PC-3 (cell line): ENCODE measurements at regions not wholly inside any gene's neighbourhood (a gene's known extent, or its start where the extent isn't known, plus 50 kb on each side); places are given as distances from the start of the nearest gene placed in this dataset.
"Not testable (repeated sequence)": the region's sequence is repeated elsewhere in the genome, so short reads cannot be mapped to it uniquely, and the experiment has no call there.

Experiments
- ATAC-seq: fragments of 200-7000 bp; cut with Tn5 transposase; 2 replicates; pipeline ENCODE4 v1.9.1; 2020; ENCODE audit warnings: mild to moderate bottlenecking, moderate library complexity
- BruUV-seq: library from RNA; stranded (reverse); fragments of 400-500 nt; replicated peaks from 2 replicates; lab custom pipeline; 2021; lab: Mats Ljungman, UMichigan
- CTCF ChIA-PET: fragments of 300-600 bp; sonication (Branson Sonifier 250); formaldehyde crosslinking; loops from one replicate; lab custom pipeline; 2022; ENCODE audit warnings: antibody characterized with exemption; lab: Charles Lee
- POLR2A ChIA-PET: fragments of 300-600 bp; sonication (Branson Sonifier 250); formaldehyde crosslinking; loops from one replicate; lab custom pipeline; 2022; ENCODE audit warnings: antibody characterized with exemption; ENCODE audit not compliant: unreplicated experiment; lab: Charles Lee
- DNase-seq: peaks from one replicate; pipeline ENCODE4 v3.0.0-alpha.2; 2015
- H2AFZ ChIP-seq: fragments of 300-600 bp; sonication (generic); 2 replicates; pipeline ENCODE4 v1.6.0; 2016; ENCODE audit warnings: antibody characterized with exemption, low read length
- H3F3A ChIP-seq: fragments of 300-600 bp; sonication (generic); one replicate; pipeline ENCODE4 v1.6.0; 2017; ENCODE audit warnings: antibody characterized with exemption, low read length, control low read depth, mild to moderate bottlenecking; ENCODE audit not compliant: unreplicated experiment
- H3K27ac ChIP-seq: fragments of 300-600 bp; sonication (generic); 2 replicates; pipeline ENCODE4 v1.5.1; 2016; ENCODE audit warnings: mild to moderate bottlenecking, low read length
- H3K27me3 ChIP-seq: fragments of 300-600 bp; sonication (generic); 2 replicates; pipeline ENCODE4 v1.6.1; 2016; ENCODE audit warnings: low read length, mixed read lengths
- H3K36me3 ChIP-seq: fragments of 300-600 bp; sonication (generic); 2 replicates; pipeline ENCODE4 v1.6.1; 2016; ENCODE audit warnings: low read depth, mixed run types, low read length, mixed read lengths
- H3K4me1 ChIP-seq: fragments of 300-600 bp; sonication (generic); 2 replicates; pipeline ENCODE4 v1.5.1; 2016; ENCODE audit warnings: low read length; ENCODE audit not compliant: insufficient read depth
- H3K4me2 ChIP-seq: fragments of 300-600 bp; sonication (generic); 2 replicates; pipeline ENCODE4 v1.6.0; 2016; ENCODE audit warnings: low read length
- H3K4me3 ChIP-seq: fragments of 300-600 bp; sonication (generic); 2 replicates; pipeline ENCODE4 v1.5.1; 2016; ENCODE audit warnings: mild to moderate bottlenecking, low read length, mixed read lengths
- H3K79me2 ChIP-seq: fragments of 300-600 bp; sonication (generic); 2 replicates; pipeline ENCODE4 v1.6.1; 2017; ENCODE audit warnings: low read length, mixed read lengths
- H3K9ac ChIP-seq: fragments of 300-600 bp; sonication (generic); 2 replicates; pipeline ENCODE4 v1.6.0; 2016; ENCODE audit warnings: mild to moderate bottlenecking, low read length
- H3K9me2 ChIP-seq: fragments of 300-600 bp; sonication (generic); replicated peaks from 2 replicates; pipeline ENCODE4 v1.6.1; 2016; ENCODE audit warnings: mixed run types, low read length, mixed read lengths
- H3K9me3 ChIP-seq: fragments of 300-600 bp; sonication (generic); 2 replicates; pipeline ENCODE4 v1.6.1; 2016; ENCODE audit warnings: low read length, mixed read lengths
- H4K20me1 ChIP-seq: fragments of 300-600 bp; sonication (generic); 2 replicates; pipeline ENCODE4 v1.6.1; 2016; ENCODE audit warnings: low read length, mixed read lengths
- EZH2 ChIP-seq: fragments of 300-600 bp; sonication (generic); IDR thresholded peaks from one replicate; pipeline ENCODE4 v1.6.1; 2017; ENCODE audit warnings: antibody characterized with exemption, mild to moderate bottlenecking, low read length; ENCODE audit not compliant: unreplicated experiment
- EZH2phosphoT487 ChIP-seq: fragments of 300-600 bp; sonication (generic); IDR thresholded peaks from 2 replicates; pipeline ENCODE4 v1.6.1; 2018; ENCODE audit warnings: mild to moderate bottlenecking, antibody characterized with exemption, low read length, borderline replicate concordance
- intact Hi-C: fragments of 100-400 bp; cut with micrococcal nuclease; formaldehyde crosslinking; loops from 2 replicates; pipeline ENCODE4 v1.9.0; 2023
- TF ChIP-seq, protein P1 (sequence below): fragments of 300-600 bp; sonication (generic); conservative IDR thresholded peaks from 2 replicates; pipeline ENCODE4 v1.5.1; 2017; ENCODE audit warnings: antibody characterized with exemption, low read depth, mild to moderate bottlenecking, low read length

DNA sequence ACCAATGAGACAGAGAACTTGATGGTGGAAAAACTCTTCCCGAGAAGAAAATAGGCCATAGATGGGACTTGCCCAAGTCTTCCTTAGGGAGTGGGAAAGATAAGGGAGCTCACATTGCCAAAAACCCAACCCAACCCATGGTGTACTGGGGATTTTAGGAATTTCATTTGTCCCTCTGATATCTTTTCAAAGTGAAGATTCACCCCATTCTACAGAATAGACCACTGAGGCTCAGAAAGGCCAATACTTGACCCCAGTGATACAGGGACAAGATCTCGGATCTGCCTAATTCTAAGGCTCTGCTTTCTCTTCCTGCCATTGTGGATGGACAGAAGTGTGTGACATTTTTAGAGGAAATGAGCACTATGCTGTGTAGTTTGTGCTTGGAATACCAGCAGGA, 159.0 kb downstream of the MYCN start:
- no peak overlapping the region for H3K9ac ChIP-seq
- intact Hi-C loops, result no loop called here
- no peak overlapping the region for H3K27ac ChIP-seq
- H3K9me2 ChIP-seq, result no peaks in the 10 kb centered on the region
- no peaks in the 10 kb centered on the region for H3F3A ChIP-seq
- H3K27me3 ChIP-seq, result no peaks in the 10 kb centered on the region
- H3K4me1 ChIP-seq, result no peaks in the 10 kb centered on the region
- H3K4me2 ChIP-seq, result no peak overlapping the region
- CTCF ChIA-PET, result no interaction called here
- no peaks in the 10 kb centered on the region for H4K20me1 ChIP-seq
- H3K36me3 ChIP-seq, result no peaks in the 10 kb centered on the region
- POLR2A ChIA-PET, result no interaction called here
- no peak for ATAC-seq
- DNase-seq, result no peak
- no peak overlapping the region for H2AFZ ChIP-seq
- no peak overlapping the region for H3K4me3 ChIP-seq
- H3K79me2 ChIP-seq, result no peaks in the 10 kb centered on the region
- BruUV-seq, result no TSS peak
- H3K9me3 ChIP-seq, result no peaks in the 10 kb centered on the region
- TF ChIP-seq, protein P1, sequence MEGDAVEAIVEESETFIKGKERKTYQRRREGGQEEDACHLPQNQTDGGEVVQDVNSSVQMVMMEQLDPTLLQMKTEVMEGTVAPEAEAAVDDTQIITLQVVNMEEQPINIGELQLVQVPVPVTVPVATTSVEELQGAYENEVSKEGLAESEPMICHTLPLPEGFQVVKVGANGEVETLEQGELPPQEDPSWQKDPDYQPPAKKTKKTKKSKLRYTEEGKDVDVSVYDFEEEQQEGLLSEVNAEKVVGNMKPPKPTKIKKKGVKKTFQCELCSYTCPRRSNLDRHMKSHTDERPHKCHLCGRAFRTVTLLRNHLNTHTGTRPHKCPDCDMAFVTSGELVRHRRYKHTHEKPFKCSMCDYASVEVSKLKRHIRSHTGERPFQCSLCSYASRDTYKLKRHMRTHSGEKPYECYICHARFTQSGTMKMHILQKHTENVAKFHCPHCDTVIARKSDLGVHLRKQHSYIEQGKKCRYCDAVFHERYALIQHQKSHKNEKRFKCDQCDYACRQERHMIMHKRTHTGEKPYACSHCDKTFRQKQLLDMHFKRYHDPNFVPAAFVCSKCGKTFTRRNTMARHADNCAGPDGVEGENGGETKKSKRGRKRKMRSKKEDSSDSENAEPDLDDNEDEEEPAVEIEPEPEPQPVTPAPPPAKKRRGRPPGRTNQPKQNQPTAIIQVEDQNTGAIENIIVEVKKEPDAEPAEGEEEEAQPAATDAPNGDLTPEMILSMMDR, result no peak
- TF ChIP-seq EZH2, result no peak
- TF ChIP-seq EZH2phosphoT487, result no peak

DNA sequence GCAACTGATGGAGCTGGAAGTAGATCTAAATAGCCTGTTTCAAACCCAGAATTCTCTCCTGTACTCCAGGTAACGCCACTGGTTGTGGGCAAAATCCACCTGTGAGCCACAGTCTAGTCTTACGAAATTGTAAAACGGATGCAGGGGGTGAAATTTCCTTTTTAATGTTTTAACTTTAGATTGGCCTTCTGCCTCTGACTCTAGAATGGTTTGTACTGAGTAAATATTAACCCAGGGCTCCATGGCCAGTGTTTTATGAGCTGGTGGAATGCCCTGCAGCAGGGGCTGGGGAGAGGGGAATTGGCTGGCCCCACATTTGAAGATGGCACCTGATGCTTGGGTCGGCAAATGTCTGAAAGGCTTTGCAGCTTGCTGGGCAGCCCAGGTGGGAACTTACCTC, 156.6 kb downstream of the MYCN start:
- POLR2A ChIA-PET, result no interaction called here
- Histone ChIP-seq H3K4me2 (no peak overlapping the region), H3K27ac (no peak overlapping the region), H2AFZ (no peak overlapping the region), H4K20me1 (no peaks in the 10 kb centered on the region), H3K9ac (no peak overlapping the region), H3K9me2 (no peaks in the 10 kb centered on the region), H3F3A (no peaks in the 10 kb centered on the region), H3K79me2 (no peaks in the 10 kb centered on the region), H3K4me3 (no peak overlapping the region), H3K9me3 (no peaks in the 10 kb centered on the region), H3K36me3 (no peaks in the 10 kb centered on the region), H3K27me3 (no peaks in the 10 kb centered on the region), H3K4me1 (no peaks in the 10 kb centered on the region)
- intact Hi-C loops, result no loop called here
- ATAC-seq (no peak), DNase-seq (no peak)
- no TSS peak for BruUV-seq
- TF ChIP-seq, protein P1, result no peak
- TF ChIP-seq EZH2phosphoT487 (no peak), EZH2 (no peak)
- CTCF ChIA-PET, result no interaction called here

DNA sequence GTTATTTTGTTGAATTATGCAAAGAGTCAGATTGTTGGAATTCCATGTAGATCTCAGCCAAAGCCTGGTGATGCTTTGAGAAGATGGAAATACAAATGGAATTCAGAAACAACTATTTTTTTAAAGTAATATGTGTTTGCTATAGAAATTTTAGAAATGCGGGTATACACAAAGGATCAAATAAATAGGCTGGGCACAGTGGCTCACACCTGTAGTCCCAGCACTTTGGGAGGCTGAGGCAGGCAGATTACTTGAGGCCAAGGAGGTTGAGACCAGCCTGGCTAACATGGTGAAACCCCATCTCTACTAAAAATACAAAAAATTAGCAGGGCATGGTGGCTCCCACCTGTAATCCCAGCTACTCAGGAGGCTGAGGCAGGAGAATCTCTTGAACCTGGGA, 155.1 kb downstream of the MYCN start:
- H3K27me3 ChIP-seq, H3K9ac ChIP-seq, DNase-seq, H3K4me3 ChIP-seq, ATAC-seq, H3F3A ChIP-seq, H2AFZ ChIP-seq, CTCF ChIA-PET, H3K9me3 ChIP-seq, H3K4me2 ChIP-seq, H3K79me2 ChIP-seq, H3K9me2 ChIP-seq, H3K27ac ChIP-seq, H3K36me3 ChIP-seq, POLR2A ChIA-PET, H3K4me1 ChIP-seq, BruUV-seq, intact Hi-C loops, H4K20me1 ChIP-seq: not testable (repeated sequence)
